Activated CD8-positive, alpha-beta memory T cell treated with anti-CD3 and anti-CD28 coated beads for 48 hours (primary cell): ENCODE measurements at regions not wholly inside any gene's neighbourhood (a gene's known extent, or its start where the extent isn't known, plus 50 kb on each side); places are given as distances from the start of the nearest gene placed in this dataset.

Source experiments
- DNase-seq, 3 experiments: peaks; one replicate each; pipeline ENCODE4 v3.0.0-alpha.2; 2020; ENCODE audit warnings: low read depth in 2 of 3, low spot score in 2 of 3

DNA sequence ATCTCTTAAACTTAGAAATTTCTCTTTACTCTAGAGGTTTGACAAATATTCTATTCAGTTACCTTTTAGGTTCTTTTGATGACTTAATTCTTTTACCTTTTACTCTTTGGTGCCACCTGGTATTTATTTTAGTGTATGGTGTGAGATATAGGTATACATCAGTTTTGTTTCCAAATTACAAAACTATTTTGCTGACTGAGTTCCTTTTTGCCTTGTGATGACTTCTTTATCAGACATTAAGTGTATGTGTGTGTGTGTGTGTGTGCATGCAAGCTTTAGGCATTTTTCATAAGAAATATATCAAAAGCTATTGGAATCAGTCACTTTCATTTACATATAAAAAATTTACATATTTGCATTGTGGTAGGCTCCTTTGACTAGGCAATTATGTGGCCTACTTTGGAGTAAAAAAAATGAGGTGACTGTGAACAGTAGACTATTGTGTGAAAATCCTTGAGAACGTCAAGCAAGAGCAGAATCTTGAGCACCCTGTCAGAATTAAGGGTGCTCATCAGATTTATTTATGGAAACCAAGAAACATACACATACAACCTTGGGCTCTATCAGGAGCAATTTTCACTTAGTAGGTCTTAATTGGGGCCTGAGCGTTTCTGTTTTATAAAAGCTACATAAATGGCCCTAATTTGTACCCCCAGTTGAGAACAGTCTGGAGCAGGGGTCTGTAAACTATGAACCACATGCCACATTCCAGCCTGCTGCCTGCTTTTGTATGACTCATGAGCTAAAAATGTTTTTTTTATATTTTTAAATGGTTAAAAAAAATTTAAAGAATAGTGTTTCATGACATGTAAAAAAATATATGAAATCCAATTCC lies 415.9 kb downstream of the SLC4A3 start:
- DNase-seq, result no peak

DNA sequence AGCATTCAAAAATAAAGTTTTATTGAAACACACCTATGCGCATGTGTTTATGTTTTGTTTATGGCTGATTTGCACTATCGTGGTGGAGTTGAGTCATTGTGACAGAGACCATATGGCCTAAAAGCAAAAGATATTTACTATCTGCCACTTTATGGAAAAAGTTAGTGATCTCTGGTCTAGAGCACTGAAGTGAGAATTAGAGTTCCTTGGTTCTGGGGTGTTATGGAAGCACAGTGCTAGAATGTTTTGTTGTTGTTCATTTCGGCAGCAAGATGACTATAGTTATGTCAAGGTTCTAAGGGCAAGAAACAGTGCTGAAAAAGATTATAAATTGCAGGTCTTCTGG lies 416.5 kb downstream of the SLC4A3 start:
- DNase-seq, result no peak

DNA sequence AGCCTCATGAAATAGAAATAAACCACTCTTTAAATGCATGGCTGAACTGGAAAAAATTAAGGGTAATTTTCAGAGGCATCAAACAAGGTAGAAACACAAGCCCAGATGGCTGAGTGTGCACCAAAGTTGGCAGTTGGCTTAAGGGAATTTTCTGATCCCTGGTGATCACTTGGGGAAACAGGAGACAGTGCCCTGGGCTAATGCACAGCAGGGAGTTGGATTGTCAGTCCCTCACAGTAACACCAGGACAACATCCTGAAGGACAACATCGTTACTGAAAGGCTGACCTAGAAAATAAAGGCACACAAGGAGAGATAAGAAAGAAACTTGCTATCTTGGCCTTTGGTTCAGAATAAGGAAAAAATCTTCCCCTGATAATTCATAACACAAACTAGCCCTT lies 417.0 kb downstream of the SLC4A3 start:
- DNase-seq, result no peak

DNA sequence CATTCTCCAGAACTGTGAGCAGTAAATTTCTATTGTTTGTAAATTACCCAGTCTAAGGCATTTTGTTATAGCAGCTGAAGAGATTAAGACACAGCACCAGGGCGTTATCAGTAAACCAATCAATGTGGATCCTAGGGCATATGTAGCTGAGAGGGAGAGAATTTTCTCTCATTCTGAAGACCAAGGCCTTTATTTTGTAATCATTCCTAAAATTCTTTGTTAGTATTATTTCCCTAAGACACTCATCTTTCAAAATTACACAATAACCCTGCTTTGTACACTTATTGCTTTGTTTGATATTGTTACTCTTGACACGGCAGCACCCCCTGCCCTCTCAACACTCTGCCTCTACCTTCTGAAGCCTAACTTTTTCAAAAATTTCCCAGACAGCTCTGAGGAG lies 419.1 kb downstream of the SLC4A3 start:
- no peak for DNase-seq

DNA sequence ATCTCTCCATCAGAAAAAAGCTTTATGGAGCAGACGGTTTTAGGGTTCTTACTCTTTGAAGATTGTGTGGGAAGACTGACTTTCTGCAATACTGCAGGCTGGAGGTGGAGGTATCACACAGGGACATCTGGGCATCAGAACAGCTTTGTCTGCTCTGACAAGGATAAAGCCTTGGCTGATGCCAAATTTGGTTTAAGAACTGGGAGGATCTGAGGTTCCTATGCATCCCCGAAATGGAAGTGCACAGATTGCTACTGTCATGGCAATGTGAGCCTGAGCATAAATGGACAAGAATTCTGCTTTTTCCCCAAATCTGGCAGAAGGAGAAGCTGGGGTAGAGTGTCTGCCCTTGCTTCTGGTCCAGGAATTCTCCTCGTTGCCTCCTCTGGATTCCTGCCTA lies 424.3 kb downstream of the SLC4A3 start:
- DNase-seq, result no peak

DNA sequence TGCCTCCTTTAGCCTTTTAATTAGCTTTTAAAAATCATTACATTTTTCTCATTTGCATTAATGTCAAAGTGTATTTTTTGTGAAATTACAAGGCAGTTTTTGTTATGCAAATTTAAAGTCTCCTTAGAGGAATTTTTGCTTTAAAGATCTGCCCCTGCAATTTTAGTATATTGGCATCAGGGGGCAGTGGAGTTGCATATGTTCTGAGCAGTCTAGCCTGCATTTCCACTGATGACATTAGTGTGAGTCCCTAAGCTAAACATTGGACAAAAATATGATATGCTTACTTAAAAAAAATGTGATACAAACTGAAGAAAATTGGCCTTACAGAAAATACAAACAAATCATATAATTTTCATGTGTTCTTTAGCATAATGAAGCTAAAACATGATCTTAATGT lies 426.5 kb downstream of the SLC4A3 start:
- DNase-seq, result no peak

DNA sequence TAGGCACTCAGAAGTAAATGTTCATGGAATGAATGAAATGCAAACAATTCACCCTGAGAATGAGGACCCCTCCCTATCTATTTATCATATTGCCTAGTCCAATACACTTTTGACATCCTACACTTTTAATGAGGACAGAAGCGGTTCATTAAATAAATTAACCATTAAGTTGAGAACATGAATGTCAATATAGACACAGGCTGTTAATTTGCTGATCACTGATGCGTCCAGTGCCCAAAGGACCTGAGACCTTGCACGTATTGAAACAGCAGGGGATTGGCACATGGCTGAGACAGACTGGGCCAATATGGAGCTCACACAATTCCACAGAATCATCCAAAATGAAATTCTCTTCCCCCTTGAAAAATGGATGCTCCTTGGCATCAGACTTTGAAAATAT lies 430.0 kb downstream of the SLC4A3 start:
- DNase-seq, result no peak

DNA sequence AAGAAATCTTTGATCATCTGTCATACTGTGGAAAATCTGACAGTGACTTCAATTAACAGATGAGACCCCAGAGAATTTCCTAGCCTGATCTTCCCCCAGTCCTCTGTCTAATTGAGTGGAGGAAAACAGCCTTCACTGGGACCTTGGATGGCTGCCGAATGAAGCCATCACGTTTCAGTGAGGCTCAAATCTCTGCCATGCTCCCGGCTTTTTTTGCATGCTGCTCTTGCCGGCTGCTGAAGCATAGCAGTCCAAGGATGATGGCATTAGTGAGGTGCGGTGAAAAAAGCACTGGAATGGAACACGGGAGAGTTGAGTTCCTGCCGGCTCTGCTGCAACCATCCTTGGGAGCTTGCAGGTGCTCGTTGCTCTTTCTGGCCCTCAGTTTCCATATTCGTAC lies 430.5 kb downstream of the SLC4A3 start:
- no peak for DNase-seq

DNA sequence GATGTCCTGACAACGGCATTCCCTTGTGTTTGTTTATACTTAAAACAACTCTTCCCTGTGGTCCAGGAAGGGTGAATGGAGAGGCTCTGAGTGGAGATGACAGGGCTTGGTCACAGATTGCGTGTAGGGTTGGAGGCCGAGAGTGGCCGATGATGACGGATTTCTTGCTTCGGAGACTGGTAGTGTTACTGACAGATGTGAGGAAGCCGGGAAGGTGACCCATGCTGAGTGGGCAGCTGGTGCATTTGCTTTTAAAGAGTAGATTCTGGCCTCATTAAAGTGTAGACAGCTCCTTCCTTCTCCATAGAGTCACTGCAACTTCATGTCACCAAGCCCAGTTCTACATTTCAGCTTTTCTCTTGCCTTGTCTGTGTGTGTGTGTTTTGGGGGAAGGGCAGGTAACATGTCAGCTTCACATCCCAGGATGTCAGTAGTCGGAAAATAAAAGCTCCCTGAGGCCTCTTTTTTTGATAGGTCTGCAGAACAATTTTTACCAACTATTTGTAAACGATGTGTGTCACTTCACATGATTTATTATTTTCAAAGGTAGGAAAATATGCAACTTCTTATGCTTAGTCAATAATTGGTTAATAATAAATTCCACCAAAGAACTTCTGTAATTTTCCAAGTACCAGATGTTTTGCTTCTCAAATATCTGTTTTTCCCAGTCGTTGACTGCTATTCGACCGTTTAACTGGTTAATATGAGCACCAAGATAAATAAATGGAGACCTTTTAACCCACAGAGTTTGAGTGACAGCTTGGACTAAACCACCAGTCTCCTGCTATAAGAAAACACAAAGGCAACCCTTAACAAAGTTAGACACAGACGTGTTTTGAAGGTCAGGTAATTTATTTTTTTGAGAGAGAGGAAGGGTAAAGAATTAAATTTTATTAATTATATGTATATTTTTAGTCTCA lies 436.9 kb downstream of the SLC4A3 start:
- DNase-seq, result no peak

DNA sequence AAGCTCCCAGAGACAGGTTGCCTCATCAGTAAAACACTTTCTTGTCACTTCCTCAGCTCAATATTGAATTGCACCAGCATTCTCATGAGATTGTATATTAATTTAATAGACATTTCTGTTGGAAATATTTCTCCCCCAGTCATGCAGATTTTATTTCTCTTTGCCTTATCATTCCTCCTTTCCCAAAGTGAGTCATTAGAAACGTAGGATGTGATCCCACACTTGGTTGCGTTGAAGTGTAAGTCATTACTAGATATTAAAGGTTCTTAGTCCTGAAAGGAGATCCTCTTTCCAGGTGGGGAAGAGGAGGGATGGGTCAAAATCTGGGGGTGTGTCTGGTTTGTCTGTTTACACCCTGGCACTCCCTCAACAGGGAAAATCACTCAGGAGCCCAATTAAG lies 438.2 kb downstream of the SLC4A3 start:
- no peak for DNase-seq

DNA sequence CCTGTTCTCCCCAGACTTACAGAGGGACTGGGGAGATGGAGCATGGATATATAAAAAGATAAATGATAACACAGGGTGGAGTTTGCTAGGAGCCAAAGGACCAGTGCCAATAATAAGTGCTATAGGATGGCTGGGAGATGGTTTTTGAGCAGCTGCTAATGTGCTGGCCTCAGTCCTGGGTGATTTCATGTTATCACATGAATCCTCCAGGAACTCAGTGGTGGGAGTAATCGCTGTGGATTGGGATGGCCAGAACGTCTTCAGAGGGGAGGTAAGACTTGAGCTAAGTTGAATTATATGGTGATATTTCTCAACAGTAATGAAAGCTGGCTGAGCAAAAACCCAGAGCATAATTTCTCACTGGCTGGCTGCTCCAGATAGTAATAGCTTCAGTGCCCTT lies 441.4 kb downstream of the SLC4A3 start:
- no peak for DNase-seq

DNA sequence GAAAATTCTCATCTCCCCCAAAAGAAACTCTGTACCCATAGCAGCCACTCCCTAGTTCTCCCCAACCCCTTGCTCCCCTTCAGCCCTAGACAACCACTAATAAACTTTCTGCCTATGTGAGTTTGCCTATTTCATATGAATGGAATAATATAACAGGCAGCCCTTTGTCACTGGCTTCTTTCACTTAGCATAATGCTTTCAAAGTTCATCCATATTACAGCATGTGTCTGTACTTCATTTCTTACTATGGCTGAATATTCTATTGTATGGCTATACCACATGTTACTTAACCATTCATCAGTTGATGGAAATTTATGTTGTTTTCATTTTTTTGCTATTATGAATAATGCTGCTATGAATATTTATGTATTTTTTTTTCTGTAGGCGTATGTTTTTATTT lies 442.9 kb downstream of the SLC4A3 start:
- DNase-seq, result no peak

DNA sequence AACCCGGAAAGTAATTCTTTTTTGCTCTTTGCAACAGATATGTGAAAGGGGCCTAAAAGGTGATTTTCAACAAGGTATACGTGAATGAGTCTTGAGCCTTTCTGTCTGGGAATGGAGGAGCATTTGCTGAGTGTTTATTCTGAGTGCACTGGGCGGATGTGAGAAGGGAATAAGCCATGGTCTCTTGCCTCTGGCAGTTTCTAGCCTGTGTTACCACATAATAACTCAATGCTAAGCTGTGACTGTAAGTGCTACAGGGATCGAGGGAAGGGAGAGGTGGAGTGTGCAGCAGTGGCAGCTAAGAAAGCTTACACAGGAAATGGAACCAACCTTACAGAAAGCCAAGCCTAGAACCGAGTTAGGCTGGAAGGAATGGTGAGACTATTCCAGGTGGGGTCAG lies 444.3 kb downstream of the SLC4A3 start:
- DNase-seq, result no peak

DNA sequence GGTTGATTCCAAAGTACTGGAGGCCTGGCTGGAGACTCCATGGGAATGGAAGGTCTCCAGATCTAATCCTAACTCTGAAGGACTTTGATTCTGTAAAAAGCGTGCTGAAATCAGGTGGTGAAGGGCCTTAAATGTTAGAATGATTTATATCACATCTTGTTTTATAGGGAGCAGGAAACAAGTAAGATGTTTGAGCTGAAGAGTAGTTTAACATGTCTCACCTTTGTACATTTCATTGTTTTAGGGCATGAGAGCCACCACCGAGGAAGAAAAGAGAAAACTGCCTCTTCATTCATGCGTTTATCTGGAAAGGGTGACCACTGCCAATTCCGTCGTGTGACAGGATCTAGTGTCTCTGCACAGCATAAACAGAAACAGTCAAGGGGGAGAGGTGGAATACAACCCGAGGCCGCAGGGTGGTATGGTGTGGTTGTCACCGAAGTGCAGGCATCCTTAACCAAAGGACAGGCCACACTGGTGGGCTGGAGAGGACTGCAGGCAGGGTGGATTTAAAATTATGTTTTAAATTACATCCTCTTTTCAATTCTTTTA lies 445.3 kb downstream of the SLC4A3 start:
- DNase-seq, result no peak

DNA sequence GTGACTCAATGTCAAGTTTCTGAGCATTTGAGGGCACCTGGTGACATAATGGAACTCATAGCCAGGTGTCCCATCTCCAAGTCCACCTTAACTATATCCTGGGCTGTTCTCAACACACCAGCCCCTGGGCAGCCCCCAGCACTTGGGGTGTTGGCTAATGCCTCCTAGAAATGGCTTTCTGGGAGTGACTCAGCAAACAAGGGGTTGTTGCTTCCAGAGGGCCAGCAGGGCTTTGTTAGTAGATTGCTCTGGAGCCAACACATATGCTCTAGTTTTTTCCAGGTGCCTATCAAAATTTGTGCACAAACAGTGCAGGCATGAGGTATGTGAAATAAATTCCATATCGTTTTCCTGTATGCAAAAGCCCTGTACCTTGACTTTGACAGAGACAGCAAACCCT lies 448.4 kb downstream of the SLC4A3 start:
- DNase-seq, result no peak

DNA sequence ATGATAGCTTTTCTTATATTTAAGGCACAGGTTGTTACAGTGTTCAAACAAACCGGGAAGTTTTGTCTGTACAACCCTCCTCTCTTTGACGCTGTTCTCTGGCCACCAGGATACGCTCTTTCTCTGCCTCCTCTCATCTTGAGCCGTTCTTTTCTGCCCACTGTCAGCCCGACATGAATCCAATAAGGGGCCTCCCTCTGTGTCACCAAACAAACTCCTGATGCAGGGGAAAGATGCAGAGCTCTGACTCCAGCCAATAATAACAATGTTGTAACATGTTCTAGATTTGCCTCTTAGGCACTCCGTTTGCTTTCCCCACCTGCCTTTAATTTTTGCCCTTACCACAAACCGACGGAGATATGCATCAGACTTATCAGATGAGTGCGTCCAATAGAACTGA lies 449.3 kb downstream of the SLC4A3 start:
- DNase-seq, result no peak

DNA sequence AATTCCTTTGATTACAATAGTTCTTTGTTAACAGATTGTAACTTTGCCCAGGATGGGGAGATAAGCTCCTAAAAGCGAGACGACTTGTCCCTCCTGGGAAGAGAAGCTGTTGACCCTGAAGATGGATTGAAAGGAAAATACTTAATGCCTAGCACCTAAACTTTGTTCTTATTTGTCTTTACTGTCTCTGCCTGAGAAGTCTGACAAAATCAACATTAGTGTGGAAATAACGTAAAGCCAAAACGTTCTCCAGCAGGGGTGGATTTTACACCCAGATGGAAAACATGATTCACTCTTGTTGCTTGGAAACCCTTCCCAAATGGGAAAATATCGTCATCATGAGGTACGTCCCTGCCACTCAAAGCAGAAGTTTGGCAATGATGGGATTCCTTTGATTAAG lies 450.1 kb downstream of the SLC4A3 start:
- no peak for DNase-seq

DNA sequence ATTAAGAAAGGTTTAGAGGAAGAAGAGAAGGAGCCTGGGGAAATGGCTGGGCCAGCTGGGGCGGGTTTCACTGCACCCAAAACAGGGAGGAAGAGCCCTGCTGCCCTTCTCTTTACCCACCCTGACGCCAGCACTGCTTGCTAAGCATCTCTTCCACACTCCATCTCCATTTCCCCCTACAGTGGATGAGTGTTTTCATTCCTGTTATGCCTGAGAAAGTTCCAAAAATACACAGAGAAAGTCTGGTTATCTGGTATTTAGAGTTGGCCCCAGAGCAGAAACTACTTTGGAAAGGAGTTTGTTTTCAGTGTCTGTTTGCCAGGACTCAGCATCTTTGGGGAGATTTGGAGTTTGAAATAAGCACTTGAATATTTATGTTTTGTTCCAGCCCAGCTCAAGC lies 451.0 kb downstream of the SLC4A3 start:
- DNase-seq, result no peak

DNA sequence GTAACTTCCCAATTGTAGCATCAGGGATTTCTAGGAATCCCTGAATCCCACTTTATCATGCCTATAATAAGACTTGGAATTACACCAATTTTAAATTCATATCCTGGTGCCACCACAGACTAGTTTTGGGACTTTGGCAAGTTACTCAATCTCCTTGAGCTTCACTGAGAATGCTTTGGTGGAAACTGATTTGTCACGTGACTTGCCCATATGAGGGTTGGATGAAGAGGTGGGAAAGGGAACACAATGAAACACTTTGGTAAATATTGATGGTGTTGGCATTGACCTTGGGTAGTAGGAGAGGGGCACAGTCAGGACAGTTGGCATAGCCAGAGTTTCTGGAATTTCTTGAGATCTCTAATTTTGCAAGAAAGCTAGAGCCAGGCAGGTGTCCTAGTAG lies 452.2 kb downstream of the SLC4A3 start:
- no peak for DNase-seq

DNA sequence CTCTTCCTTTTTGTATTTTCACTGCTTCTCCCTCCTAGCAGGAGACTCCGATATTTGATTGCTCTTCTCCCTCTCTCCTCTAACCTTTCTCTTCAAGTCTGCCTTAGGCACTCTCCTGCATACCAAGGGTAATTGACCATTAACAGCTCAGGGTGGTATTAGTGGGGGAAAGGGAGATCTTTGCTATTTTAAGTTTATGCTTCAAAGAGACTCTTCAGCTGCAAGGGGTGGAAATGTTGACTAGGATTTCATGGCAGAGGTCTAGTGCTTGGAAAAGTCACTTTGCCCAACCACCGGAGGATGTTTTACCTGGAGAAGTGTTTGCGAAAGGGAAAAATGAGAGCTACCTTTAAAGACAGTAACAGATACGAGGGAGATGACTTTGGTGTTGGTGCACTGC lies 453.7 kb downstream of the SLC4A3 start:
- DNase-seq, result no peak

DNA sequence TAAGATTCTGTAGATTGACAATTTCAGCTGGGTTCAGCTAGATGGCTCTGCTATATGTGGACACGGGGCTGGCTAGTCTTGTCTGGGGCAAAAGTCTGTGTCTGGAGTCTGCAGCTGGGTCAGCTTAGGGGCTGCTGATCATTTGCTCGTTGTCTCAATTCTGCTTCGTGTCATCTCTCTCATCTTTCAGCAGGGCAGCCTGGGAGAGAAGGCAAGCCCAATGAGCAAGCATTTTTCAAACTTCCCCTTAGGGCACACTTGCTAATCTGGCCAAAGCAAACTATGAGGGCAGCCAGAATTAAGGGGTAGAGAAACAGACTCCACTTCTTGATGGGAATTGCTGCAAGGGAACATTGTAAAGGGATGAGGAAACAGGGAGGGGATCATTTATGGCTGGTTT lies 462.6 kb downstream of the SLC4A3 start:
- DNase-seq, result no peak

DNA sequence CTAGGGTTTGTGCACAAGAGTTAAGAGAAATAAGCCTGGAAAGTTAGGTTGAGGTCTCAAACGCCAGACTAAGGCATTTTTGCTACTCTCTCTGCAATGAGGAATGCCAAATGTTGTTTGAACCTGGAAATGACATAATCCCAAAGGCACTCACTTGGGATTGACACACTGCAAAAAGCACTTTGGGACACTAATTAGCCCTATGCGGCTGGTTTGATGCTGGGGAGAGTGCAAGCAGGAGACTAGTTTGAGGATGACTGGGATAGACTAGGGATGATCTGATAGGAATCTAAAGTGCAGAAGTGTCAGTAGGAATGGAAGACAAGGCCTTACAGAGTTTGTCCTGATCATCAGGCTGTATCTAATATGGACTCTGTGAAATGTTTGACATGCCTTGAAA lies 469.0 kb downstream of the SLC4A3 start:
- DNase-seq, result no peak
